ENCODE measurements at regions not wholly inside any gene's neighbourhood (a gene's known extent, or its start where the extent isn't known, plus 50 kb on each side); places are given as distances from the start of the nearest gene placed in this dataset.

- H3K27ac Mint-ChIP-seq: no peak overlapping the region
- WGBS (ENCODE audit: extremely low coverage, insufficient read length, low lambda C conversion rate): no CpG with 5 or more reads among the region's 6 CpGs
- H3K36me3 Mint-ChIP-seq (ENCODE audit: insufficient read depth in 1 of 3, low read depth in 3 of 3): peaks cover 0 to 3% (median 0%) of the 10 kb centered on the region in 3 experiments; a peak in 2 of 7 replicates
Measured at GRCh38 chr7:41052736-41053135, 650.2 kb downstream of the INHBA start.

More at GRCh38 chr7:41052736-41053135, 650.2 kb downstream of the INHBA start:
- no peaks in the 10 kb centered on the region for H4K20me1 ChIP-seq (ENCODE audit: control insufficient read depth, insufficient read depth, insufficient read length)
- no peak overlapping the region for H2BK15ac ChIP-seq (ENCODE audit: low read depth, low read length)
- H3K56ac ChIP-seq (ENCODE audit: insufficient read length, low read depth, low read length): no peak overlapping the region
- Mint-ChIP-seq H3K9me3 (peaks cover 4 to 6% of the 10 kb centered on the region in 2 experiments), H3K27me3 (ENCODE audit: low read depth) (peaks cover 53% of the 10 kb centered on the region), H3K4me1 (peaks cover 10 to 14% of the 10 kb centered on the region in 2 experiments), H3K4me3 (no peak overlapping the region)
- no peaks in the 10 kb centered on the region for H3K23me2 ChIP-seq (ENCODE audit: insufficient read length, low read depth, low read length, poor library complexity, severe bottlenecking)
- H3K9ac ChIP-seq (ENCODE audit: extremely low read depth, insufficient read length, low read length): no peak overlapping the region
- no peak overlapping the region for H2BK5ac ChIP-seq (ENCODE audit: insufficient read length, low read length)
- no peak overlapping the region for H3K4ac ChIP-seq (ENCODE audit: low read depth, low read length)
- no peak overlapping the region for H3K4me2 ChIP-seq (ENCODE audit: insufficient read depth, insufficient read length, low read length)
- H3K79me2 ChIP-seq (ENCODE audit: insufficient read depth, low read length): no peaks in the 10 kb centered on the region
- H3K23ac ChIP-seq (ENCODE audit: insufficient read length, low read depth, low read length): no peak overlapping the region
- H4K91ac ChIP-seq (ENCODE audit: insufficient read length, low read depth, low read length): no peak overlapping the region
- H3K9me3 ChIP-seq (ENCODE audit: control insufficient read depth, low read depth, low read length): no peaks in the 10 kb centered on the region
- no peak overlapping the region for H2BK20ac ChIP-seq (ENCODE audit: low read depth, low read length, poor library complexity, severe bottlenecking)
- H3K4me1 ChIP-seq (ENCODE audit: insufficient read depth, low read length): no peaks in the 10 kb centered on the region
- no peaks in the 10 kb centered on the region for H3K79me1 ChIP-seq (ENCODE audit: insufficient read depth, low read depth, low read length, poor library complexity, severe bottlenecking)
- no peak overlapping the region for H3K18ac ChIP-seq (ENCODE audit: insufficient read length, low read depth, low read length)
- H4K5ac ChIP-seq (ENCODE audit: insufficient read length, low read depth, low read length): no peak overlapping the region
- no peak overlapping the region for H4K8ac ChIP-seq (replicated peaks; ENCODE audit: insufficient read length, low read depth, low read length)
- H2AK5ac ChIP-seq (ENCODE audit: insufficient read length, low read length): no peak overlapping the region
- no peak overlapping the region for H3T11ph ChIP-seq (ENCODE audit: low read length)
- no peak overlapping the region for H2BK12ac ChIP-seq (ENCODE audit: insufficient read length, low read depth, low read length)
- no peak for DNase-seq
- no peak overlapping the region for H2AFZ ChIP-seq (ENCODE audit: low read length)
- H2BK120ac ChIP-seq (ENCODE audit: low read depth, low read length, poor library complexity, severe bottlenecking): no peak overlapping the region
- no peak for TF ChIP-seq CTCF (conservative IDR thresholded peaks at IDR 0.05)
- H3K27ac ChIP-seq (ENCODE audit: insufficient read length, low read depth, low read length): no peak overlapping the region
- no peaks in the 10 kb centered on the region for H3K27me3 ChIP-seq (ENCODE audit: insufficient read depth, low read length)
- H3K14ac ChIP-seq (ENCODE audit: insufficient read depth, low read length): no peak overlapping the region

Measured in H9 (cell line).